HCT116 (cell line): ENCODE measurements at regions not wholly inside any gene's neighbourhood (a gene's known extent, or its start where the extent isn't known, plus 50 kb on each side); places are given as distances from the start of the nearest gene placed in this dataset.

Source experiments
- CEBPB ChIP-seq: IDR thresholded peaks from 2 replicates; pipeline ENCODE4 v1.6.1; 2012; ENCODE audit warnings: low read depth
- CTCF ChIP-seq, 3 experiments: fragments of 200-600 bp in 1 of 3; sonication (generic) in 1 of 3; IDR thresholded peaks in 2 of 3; conservative IDR thresholded peaks in 1 of 3; 2 replicates each; pipeline ENCODE4 v1.5.1; 2012 to 2017; ENCODE audit warnings: low read depth in 2 of 3, low read length in 2 of 3, antibody characterized with exemption in 1 of 3, borderline replicate concordance in 1 of 3, control low read depth in 1 of 3, mild to moderate bottlenecking in 1 of 3, mixed read lengths in 1 of 3, mixed run types in 1 of 3, moderate library complexity in 1 of 3; ENCODE audit not compliant: insufficient read depth in 1 of 3
- EZH2 ChIP-seq: fragments of 200-600 bp; sonication (generic); IDR thresholded peaks from 2 replicates; pipeline ENCODE4 v1.6.1; 2017; ENCODE audit warnings: antibody characterized with exemption, mixed run types
- EZH2phosphoT487 ChIP-seq: fragments of 200-600 bp; IDR thresholded peaks from 2 replicates; pipeline ENCODE4 v1.6.1; 2018; ENCODE audit warnings: antibody characterized with exemption, borderline replicate concordance
- FOSL1 ChIP-seq: IDR thresholded peaks from 2 replicates; pipeline ENCODE4 v1.6.1; 2012; ENCODE audit warnings: low read depth
- MAX ChIP-seq: IDR thresholded peaks from 2 replicates; pipeline ENCODE4 v1.6.1; 2012
- POLR2A ChIP-seq: IDR thresholded peaks from 2 replicates; pipeline ENCODE4 v1.7.0; 2011; ENCODE audit warnings: borderline replicate concordance; ENCODE audit not compliant: insufficient read depth, insufficient read length; ENCODE audit errors: extremely low read depth
- POLR2AphosphoS5 ChIP-seq: IDR thresholded peaks from 2 replicates; pipeline ENCODE4 v1.6.1; 2011; ENCODE audit warnings: mild to moderate bottlenecking, low read depth, low read length, moderate library complexity
- REST ChIP-seq: IDR thresholded peaks from 2 replicates; pipeline ENCODE4 v1.6.1; 2012; ENCODE audit warnings: low read depth
- SP1 ChIP-seq: IDR thresholded peaks from 2 replicates; pipeline ENCODE4 v1.6.1; 2012; ENCODE audit warnings: low read depth
- YY1 ChIP-seq: IDR thresholded peaks from 2 replicates; pipeline ENCODE4 v1.6.1; 2011; ENCODE audit warnings: low read length, low read depth, moderate library complexity, mild to moderate bottlenecking; ENCODE audit not compliant: insufficient replicate concordance; ENCODE audit errors: extremely low read depth
- ZNF274 ChIP-seq: fragments of 200-500 bp; sonication (Bioruptor generic); IDR thresholded peaks from 2 replicates; pipeline ENCODE4 v1.6.1; 2014; ENCODE audit warnings: mild to moderate bottlenecking, low read depth, low read length, inconsistent platforms

DNA sequence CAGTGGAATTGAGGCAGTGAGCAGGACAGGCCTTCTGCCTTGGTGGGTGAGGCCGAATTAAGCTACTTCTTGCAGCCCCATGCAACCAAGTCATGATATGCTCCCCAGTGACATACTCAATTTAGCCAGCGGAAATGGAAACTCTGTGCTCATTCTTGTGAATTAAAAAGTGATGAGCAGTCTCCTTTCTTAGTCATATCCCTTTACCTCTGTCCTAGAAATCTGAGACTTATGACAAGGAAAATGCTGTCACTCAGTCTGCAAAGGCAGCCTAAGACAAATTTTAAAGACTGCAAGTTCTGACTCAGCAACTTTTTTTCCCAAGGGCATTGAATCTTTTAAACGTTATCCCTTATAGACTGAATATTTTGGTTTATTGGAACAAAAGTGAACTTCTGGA, 218.2 kb downstream of the SH3BP4 start:
- TF ChIP-seq REST: no peak
- TF ChIP-seq POLR2AphosphoS5: no peak
- TF ChIP-seq CTCF (IDR thresholded peaks at IDR 0.05 in 2 of 3, conservative IDR thresholded peaks at IDR 0.05 in 1 of 3; ENCODE audit: borderline replicate concordance in 1 of 3, insufficient read depth in 1 of 3, low read depth in 2 of 3, low read length in 2 of 3): no peak
- TF ChIP-seq POLR2A: no peak
- 0 out of 2 replicates have a peak, but pooled peaks have one; percentile 17 for TF ChIP-seq FOSL1
- no peak for TF ChIP-seq EZH2
- TF ChIP-seq EZH2phosphoT487: no peak
- no peak for TF ChIP-seq MAX
- no peak for TF ChIP-seq CEBPB
- TF ChIP-seq ZNF274: no peak
- TF ChIP-seq YY1: no peak
- no peak for TF ChIP-seq SP1
